ENCODE measurements at regions not wholly inside any gene's neighbourhood (a gene's known extent, or its start where the extent isn't known, plus 50 kb on each side); places are given as distances from the start of the nearest gene placed in this dataset.

DNA sequence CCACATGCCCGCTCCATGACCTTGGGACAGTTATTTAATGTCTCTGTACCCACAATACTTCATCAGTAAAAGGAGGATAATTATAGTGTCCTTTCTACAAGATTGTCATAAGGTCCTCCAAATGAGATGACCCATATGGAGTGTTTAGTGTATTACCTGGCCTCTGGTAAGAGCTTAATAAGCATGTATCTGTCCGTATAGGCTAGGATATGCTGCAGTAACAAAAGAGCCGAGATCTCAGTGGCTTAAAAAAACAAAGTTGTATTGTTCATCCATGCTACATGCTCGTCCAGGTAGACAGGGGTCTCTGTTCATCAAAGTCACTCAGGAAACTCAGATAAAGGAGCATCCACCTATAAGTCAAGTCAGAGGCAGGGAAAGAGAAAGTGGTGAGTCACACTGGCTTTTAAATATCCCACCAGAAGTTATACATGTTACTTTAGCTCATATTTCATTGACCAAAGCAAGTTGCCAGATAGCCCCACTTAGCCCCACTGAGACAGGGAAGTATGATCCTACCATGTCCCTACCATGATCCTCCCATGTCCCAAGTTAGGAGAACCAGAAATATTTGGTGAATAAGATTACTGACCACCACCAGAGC is 53.0 kb upstream of the KAZN start:
- Mint-ChIP-seq H3K36me3 (peaks cover 7% of the 10 kb centered on the region), H3K4me3 (no peak overlapping the region), H3K27me3 (ENCODE audit: low read depth) (peaks cover 7% of the 10 kb centered on the region), H3K9me3 (peaks cover 13% of the 10 kb centered on the region), H3K4me1 (peaks cover 20% of the 10 kb centered on the region), H3K27ac (no peak overlapping the region)
- ChIA-PET POLR2A (no interaction called here), CTCF (interaction anchor here (1.0 kb wide), 1 partner anchor 12 kb away, joined by 3 read pairs; no protein-coding TSS in a partner anchor)
- no peak for DNase-seq (ENCODE audit: low spot score)
- TF ChIP-seq HMGA2 (CRISPR knock-in tag; IDR thresholded peaks at IDR 0.05) = no peak
- TF ChIP-seq, protein P1, sequence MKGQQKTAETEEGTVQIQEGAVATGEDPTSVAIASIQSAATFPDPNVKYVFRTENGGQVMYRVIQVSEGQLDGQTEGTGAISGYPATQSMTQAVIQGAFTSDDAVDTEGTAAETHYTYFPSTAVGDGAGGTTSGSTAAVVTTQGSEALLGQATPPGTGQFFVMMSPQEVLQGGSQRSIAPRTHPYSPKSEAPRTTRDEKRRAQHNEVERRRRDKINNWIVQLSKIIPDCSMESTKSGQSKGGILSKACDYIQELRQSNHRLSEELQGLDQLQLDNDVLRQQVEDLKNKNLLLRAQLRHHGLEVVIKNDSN (CRISPR knock-in tag; IDR thresholded peaks at IDR 0.05) = no peak
- no peak for TF ChIP-seq NR1H2 (CRISPR knock-in tag; IDR thresholded peaks at IDR 0.05)
- TF ChIP-seq ZNF416 (CRISPR knock-in tag; IDR thresholded peaks at IDR 0.05) = no peak
- TF ChIP-seq NR3C1 (CRISPR knock-in tag; conservative IDR thresholded peaks at IDR 0.05; ENCODE audit: low read depth) = no peak
- TF ChIP-seq, protein P2, sequence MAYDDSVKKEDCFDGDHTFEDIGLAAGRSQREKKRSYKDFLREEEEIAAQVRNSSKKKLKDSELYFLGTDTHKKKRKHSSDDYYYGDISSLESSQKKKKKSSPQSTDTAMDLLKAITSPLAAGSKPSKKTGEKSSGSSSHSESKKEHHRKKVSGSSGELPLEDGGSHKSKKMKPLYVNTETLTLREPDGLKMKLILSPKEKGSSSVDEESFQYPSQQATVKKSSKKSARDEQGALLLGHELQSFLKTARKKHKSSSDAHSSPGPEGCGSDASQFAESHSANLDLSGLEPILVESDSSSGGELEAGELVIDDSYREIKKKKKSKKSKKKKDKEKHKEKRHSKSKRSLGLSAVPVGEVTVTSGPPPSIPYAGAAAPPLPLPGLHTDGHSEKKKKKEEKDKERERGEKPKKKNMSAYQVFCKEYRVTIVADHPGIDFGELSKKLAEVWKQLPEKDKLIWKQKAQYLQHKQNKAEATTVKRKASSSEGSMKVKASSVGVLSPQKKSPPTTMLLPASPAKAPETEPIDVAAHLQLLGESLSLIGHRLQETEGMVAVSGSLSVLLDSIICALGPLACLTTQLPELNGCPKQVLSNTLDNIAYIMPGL (CRISPR knock-in tag; IDR thresholded peaks at IDR 0.05) = no peak
- ATAC-seq = no peak

DNA sequence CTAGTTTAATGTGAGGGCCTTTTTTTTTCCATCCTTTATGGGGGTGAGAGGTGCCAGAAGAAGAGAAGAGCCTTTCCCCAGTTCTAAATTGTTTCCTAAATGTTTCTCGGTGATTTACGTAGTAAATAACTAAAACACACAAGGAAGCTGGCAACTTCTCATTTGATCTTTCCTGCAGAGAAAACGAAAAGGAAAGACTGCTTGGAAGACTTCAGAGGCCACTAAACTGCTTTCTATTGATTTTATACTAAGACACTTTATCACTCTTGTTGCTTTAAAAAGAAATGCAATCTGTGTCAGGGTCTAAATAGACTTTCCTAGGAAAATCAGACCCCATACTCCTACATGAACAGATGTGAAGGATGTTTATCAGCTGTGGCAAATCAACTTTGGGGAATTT is 52.1 kb upstream of the KAZN start:
- ChIA-PET CTCF (interaction anchor here (1.0 to 1.2 kb wide), 2 partner anchors 11 to 25 kb away, joined by 3 read pairs; no protein-coding TSS in a partner anchor), POLR2A (no interaction called here)
- DNase-seq (ENCODE audit: low spot score) = no peak
- ATAC-seq = no peak
- Mint-ChIP-seq H3K36me3 (peaks cover 7% of the 10 kb centered on the region), H3K27ac (no peak overlapping the region), H3K4me1 (peaks cover 20% of the 10 kb centered on the region), H3K4me3 (no peak overlapping the region), H3K9me3 (peaks cover 13% of the 10 kb centered on the region), H3K27me3 (ENCODE audit: low read depth) (peaks cover 7% of the 10 kb centered on the region)
- TF ChIP-seq ZNF219 (CRISPR knock-in tag; IDR thresholded peaks at IDR 0.05; ENCODE audit: borderline replicate concordance) = no peak
- no peak for TF ChIP-seq SP1 (CRISPR knock-in tag; conservative IDR thresholded peaks at IDR 0.05)
- no peak for TF ChIP-seq ZNF232 (CRISPR knock-in tag; IDR thresholded peaks at IDR 0.05)
- no peak for TF ChIP-seq JAZF1 (CRISPR knock-in tag; IDR thresholded peaks at IDR 0.05)
- no peak for TF ChIP-seq KAT7 (CRISPR knock-in tag; IDR thresholded peaks at IDR 0.05; ENCODE audit: borderline replicate concordance)
- TF ChIP-seq, protein P3, sequence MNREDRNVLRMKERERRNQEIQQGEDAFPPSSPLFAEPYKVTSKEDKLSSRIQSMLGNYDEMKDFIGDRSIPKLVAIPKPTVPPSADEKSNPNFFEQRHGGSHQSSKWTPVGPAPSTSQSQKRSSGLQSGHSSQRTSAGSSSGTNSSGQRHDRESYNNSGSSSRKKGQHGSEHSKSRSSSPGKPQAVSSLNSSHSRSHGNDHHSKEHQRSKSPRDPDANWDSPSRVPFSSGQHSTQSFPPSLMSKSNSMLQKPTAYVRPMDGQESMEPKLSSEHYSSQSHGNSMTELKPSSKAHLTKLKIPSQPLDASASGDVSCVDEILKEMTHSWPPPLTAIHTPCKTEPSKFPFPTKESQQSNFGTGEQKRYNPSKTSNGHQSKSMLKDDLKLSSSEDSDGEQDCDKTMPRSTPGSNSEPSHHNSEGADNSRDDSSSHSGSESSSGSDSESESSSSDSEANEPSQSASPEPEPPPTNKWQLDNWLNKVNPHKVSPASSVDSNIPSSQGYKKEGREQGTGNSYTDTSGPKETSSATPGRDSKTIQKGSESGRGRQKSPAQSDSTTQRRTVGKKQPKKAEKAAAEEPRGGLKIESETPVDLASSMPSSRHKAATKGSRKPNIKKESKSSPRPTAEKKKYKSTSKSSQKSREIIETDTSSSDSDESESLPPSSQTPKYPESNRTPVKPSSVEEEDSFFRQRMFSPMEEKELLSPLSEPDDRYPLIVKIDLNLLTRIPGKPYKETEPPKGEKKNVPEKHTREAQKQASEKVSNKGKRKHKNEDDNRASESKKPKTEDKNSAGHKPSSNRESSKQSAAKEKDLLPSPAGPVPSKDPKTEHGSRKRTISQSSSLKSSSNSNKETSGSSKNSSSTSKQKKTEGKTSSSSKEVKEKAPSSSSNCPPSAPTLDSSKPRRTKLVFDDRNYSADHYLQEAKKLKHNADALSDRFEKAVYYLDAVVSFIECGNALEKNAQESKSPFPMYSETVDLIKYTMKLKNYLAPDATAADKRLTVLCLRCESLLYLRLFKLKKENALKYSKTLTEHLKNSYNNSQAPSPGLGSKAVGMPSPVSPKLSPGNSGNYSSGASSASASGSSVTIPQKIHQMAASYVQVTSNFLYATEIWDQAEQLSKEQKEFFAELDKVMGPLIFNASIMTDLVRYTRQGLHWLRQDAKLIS (CRISPR knock-in tag; IDR thresholded peaks at IDR 0.05; ENCODE audit: borderline replicate concordance) = no peak
- TF ChIP-seq, protein P4, sequence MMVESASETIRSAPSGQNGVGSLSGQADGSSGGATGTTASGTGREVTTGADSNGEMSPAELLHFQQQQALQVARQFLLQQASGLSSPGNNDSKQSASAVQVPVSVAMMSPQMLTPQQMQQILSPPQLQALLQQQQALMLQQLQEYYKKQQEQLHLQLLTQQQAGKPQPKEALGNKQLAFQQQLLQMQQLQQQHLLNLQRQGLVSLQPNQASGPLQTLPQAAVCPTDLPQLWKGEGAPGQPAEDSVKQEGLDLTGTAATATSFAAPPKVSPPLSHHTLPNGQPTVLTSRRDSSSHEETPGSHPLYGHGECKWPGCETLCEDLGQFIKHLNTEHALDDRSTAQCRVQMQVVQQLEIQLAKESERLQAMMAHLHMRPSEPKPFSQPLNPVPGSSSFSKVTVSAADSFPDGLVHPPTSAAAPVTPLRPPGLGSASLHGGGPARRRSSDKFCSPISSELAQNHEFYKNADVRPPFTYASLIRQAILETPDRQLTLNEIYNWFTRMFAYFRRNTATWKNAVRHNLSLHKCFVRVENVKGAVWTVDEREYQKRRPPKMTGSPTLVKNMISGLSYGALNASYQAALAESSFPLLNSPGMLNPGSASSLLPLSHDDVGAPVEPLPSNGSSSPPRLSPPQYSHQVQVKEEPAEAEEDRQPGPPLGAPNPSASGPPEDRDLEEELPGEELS (CRISPR knock-in tag; IDR thresholded peaks at IDR 0.05) = no peak
- TF ChIP-seq ZNF138 (CRISPR knock-in tag; conservative IDR thresholded peaks at IDR 0.05) = no peak
- TF ChIP-seq, protein P5, sequence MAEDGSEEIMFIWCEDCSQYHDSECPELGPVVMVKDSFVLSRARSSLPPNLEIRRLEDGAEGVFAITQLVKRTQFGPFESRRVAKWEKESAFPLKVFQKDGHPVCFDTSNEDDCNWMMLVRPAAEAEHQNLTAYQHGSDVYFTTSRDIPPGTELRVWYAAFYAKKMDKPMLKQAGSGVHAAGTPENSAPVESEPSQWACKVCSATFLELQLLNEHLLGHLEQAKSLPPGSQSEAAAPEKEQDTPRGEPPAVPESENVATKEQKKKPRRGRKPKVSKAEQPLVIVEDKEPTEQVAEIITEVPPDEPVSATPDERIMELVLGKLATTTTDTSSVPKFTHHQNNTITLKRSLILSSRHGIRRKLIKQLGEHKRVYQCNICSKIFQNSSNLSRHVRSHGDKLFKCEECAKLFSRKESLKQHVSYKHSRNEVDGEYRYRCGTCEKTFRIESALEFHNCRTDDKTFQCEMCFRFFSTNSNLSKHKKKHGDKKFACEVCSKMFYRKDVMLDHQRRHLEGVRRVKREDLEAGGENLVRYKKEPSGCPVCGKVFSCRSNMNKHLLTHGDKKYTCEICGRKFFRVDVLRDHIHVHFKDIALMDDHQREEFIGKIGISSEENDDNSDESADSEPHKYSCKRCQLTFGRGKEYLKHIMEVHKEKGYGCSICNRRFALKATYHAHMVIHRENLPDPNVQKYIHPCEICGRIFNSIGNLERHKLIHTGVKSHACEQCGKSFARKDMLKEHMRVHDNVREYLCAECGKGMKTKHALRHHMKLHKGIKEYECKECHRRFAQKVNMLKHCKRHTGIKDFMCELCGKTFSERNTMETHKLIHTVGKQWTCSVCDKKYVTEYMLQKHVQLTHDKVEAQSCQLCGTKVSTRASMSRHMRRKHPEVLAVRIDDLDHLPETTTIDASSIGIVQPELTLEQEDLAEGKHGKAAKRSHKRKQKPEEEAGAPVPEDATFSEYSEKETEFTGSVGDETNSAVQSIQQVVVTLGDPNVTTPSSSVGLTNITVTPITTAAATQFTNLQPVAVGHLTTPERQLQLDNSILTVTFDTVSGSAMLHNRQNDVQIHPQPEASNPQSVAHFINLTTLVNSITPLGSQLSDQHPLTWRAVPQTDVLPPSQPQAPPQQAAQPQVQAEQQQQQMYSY (CRISPR knock-in tag; IDR thresholded peaks at IDR 0.05) = no peak
- no peak for TF ChIP-seq ZNF121 (CRISPR knock-in tag; IDR thresholded peaks at IDR 0.05)
